ENCODE measurements at regions not wholly inside any gene's neighbourhood (a gene's known extent, or its start where the extent isn't known, plus 50 kb on each side); places are given as distances from the start of the nearest gene placed in this dataset.
A peak's percentile ranks its signal among the peaks of the same experiment; 100 is the strongest.
"Not testable (repeated sequence)": the region's sequence is repeated elsewhere in the genome, so short reads cannot be mapped to it uniquely, and the experiment has no call there.

- 0 to 47% methylated on average over 1 of the region's 1 CpG for WGBS, 2 donors
- FAIRE-seq: no peak
- no peaks in the 10 kb centered on the region for H3K27me3 ChIP-seq
Observed at GRCh38 chrX:45505214-45505613, 304.5 kb upstream of the DIPK2B start.

DNA sequence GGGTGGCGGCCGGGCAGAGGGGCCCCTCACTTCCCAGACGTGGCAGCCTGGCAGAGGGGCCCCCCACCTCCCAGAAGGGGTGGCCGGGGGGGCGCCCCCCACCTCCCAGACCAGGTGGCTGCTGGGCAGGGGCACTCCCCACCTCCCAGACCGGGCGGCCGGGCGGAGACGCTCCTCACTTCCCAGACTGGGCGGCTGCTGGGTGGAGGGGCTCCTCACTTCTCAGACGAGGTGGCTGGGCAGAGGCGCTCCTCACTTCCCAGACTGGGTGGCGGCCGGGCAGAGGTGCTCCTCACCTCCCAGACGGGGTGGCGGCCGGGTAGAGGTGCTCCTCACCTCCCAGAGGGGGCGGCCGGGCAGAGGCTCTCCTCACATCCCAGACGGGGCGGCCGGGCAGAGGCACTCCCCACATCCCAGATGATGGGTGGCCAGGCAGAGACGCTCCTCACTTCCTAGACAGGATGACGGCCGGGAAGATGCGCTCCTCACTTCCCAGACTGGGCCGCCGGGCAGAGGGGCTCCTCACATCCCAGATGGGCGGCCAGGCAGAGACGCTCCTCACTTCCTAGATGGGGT, 303.2 kb upstream of the DIPK2B start:
- ATAC-seq; H3K4me3 ChIP-seq; H3K27me3 ChIP-seq; H3K27ac ChIP-seq; intact Hi-C loops (cut with DNase I); FAIRE-seq; H3K9me3 ChIP-seq; H3K36me3 ChIP-seq: not testable (repeated sequence)
- WGBS, 2 donors: 86 to 87% methylated on average over 28 to 31 of the region's 31 CpGs
- H3K4me1 ChIP-seq: peaks cover 17 to 22% (median 17%) of the 10 kb centered on the region in 3 donors
- peak in 3 of 6 donors; percentile 37 to 65 (median 56) for DNase-seq

More at GRCh38 chrX:45505214-45505613, 304.5 kb upstream of the DIPK2B start:
- no peak overlapping the region for H3K4me3 ChIP-seq
- ATAC-seq (no peak), DNase-seq (no peak)
- intact Hi-C loops (cut with DNase I): no loop called here
- no peak overlapping the region for H3K27ac ChIP-seq
- peaks cover 17 to 22% (median 17%) of the 10 kb centered on the region in 3 donors for H3K4me1 ChIP-seq
- no peaks in the 10 kb centered on the region for H3K36me3 ChIP-seq
- TF ChIP-seq CTCF (IDR thresholded peaks at IDR 0.05): no peak
- H3K9me3 ChIP-seq: no peaks in the 10 kb centered on the region

- no peak for TF ChIP-seq CTCF (IDR thresholded peaks at IDR 0.05)
- peaks cover 11 to 17% (median 12%) of the 10 kb centered on the region in 3 donors for H3K4me1 ChIP-seq
- H3K36me3 ChIP-seq: no peaks in the 10 kb centered on the region
- ATAC-seq (no peak), FAIRE-seq (no peak), DNase-seq (no peak)
- H3K27ac ChIP-seq: no peak overlapping the region
- intact Hi-C loops (cut with DNase I): no loop called here
- H3K9me3 ChIP-seq: no peaks in the 10 kb centered on the region
- H3K4me3 ChIP-seq: no peak overlapping the region
- H3K27me3 ChIP-seq: peaks cover 0 to 5% (median 2%) of the 10 kb centered on the region in 4 donors
- WGBS, 2 donors: 72 to 82% methylated on average over 2 of the region's 2 CpGs
Observed at GRCh38 chrX:45502396-45502795, 301.7 kb upstream of the DIPK2B start.

DNA sequence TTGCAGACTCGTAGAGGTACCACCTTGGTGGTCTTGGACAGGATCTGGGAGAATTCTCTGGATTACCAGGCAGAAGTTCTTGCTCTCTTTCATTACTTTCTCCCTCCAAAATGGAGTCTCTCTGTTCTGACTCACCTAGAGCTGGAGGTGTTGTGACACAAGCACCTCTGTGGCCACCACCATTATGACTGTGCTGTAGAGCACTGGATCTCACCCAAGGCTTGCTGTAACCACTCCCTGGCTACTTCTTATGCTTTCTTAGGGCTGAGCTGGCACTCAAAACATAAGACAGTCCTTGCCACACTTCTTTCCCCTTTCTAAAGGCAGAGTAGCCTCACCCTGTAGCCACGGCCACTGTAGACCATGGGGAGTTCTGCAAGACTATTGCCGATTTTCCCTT, 296.6 kb upstream of the DIPK2B start:
- H3K4me3 ChIP-seq: no peak overlapping the region
- intact Hi-C loops (cut with DNase I): no loop called here
- H3K36me3 ChIP-seq: no peaks in the 10 kb centered on the region
- H3K27me3 ChIP-seq: peaks cover 0 to 5% (median 2%) of the 10 kb centered on the region in 4 donors
- H3K27ac ChIP-seq: no peak overlapping the region
- TF ChIP-seq CTCF (IDR thresholded peaks at IDR 0.05): no peak
- WGBS, 2 donors: 80% methylated on average over 3 of the region's 3 CpGs
- ATAC-seq (no peak), DNase-seq (no peak), FAIRE-seq (no peak)
- no peaks in the 10 kb centered on the region for H3K4me1 ChIP-seq
- H3K9me3 ChIP-seq: no peaks in the 10 kb centered on the region

GRCh38 chrX:45485719-45486118, 285.0 kb upstream of the DIPK2B start:
- no peak for FAIRE-seq
- H3K4me3 ChIP-seq: no peak overlapping the region
- no peak for ATAC-seq

More at GRCh38 chrX:45485719-45486118, 285.0 kb upstream of the DIPK2B start:
- Histone ChIP-seq H3K27ac (no peak overlapping the region), H3K36me3 (no peaks in the 10 kb centered on the region), H3K9me3 (no peaks in the 10 kb centered on the region), H3K4me1 (no peaks in the 10 kb centered on the region), H3K27me3 (no peaks in the 10 kb centered on the region)
- no peak for TF ChIP-seq CTCF (IDR thresholded peaks at IDR 0.05)
- intact Hi-C loops (cut with DNase I): no loop called here
- 32% methylated on average over 1 of the region's 1 CpG for WGBS, 2 donors
- DNase-seq: no peak
